Body of pancreas (tissue), 4 donors: ENCODE measurements at regions not wholly inside any gene's neighbourhood (a gene's known extent, or its start where the extent isn't known, plus 50 kb on each side); places are given as distances from the start of the nearest gene placed in this dataset.

Experiments used
- ATAC-seq: fragments of 150-250 bp; one replicate; pipeline ENCODE4 v1.9.1; 2016
- DNase-seq, 4 donors: peaks; one replicate each; pipeline ENCODE4 v3.0.0-alpha.2; 2019
- H3K27ac ChIP-seq, 4 donors: fragments of 200-600 bp; sonication (generic); 1 replicate in 3 of 4; 2 replicates in 1 of 4; pipeline versions ENCODE4 v1.5.1 to v1.6.1; 2016 to 2019; ENCODE audit warnings: mild to moderate bottlenecking in 1 of 4, mixed read lengths in 1 of 4, moderate library complexity in 1 of 4
- H3K27me3 ChIP-seq, 2 donors: fragments of 200-600 bp; sonication (generic); one replicate each; pipeline ENCODE4 v1.6.0; 2016; ENCODE audit warnings: mild to moderate bottlenecking in 1 of 2
- H3K36me3 ChIP-seq, 2 donors: fragments of 200-600 bp; sonication (generic); replicated peaks in 1 of 2; 2 replicates each; pipeline ENCODE4 v1.5.1; 2016; ENCODE audit warnings: low read depth in 2 of 2; ENCODE audit not compliant: insufficient read depth in 1 of 2
- H3K4me1 ChIP-seq: fragments of 200-600 bp; sonication (generic); one replicate; pipeline ENCODE4 v1.6.0; 2016
- H3K4me3 ChIP-seq, 2 donors: fragments of 200-600 bp; sonication (generic); 1 replicate in 1 of 2; 2 replicates in 1 of 2; pipeline ENCODE4 v1.5.1; 2016 to 2019
- H3K9me3 ChIP-seq, 3 donors: fragments of 200-600 bp; sonication (generic); 1 replicate in 2 of 3; 2 replicates in 1 of 3; pipeline ENCODE4 v1.5.1; 2016
- POLR2A ChIP-seq, 3 donors: fragments of 450-650 bp; IDR thresholded peaks; one replicate each; pipeline ENCODE4 v1.6.1; 2016; ENCODE audit warnings: antibody characterized with exemption in 3 of 3, mild to moderate bottlenecking in 2 of 3
- WGBS, 2 donors: methylation state at CpG; one replicate each; pipeline ENCODE4 v1.1.5; 2017; 5-methylcytosine and 5-hydroxymethylcytosine counted together
- intact Hi-C: fragments of 100-400 bp; cut with DNase I; formaldehyde crosslinking; loops from one replicate; pipeline ENCODE4 v1.15.1; 2023
- TF ChIP-seq, protein P1 (sequence below), 7 experiments: fragments of 450-650 bp in 4 of 7; fragments of 200-600 bp in 3 of 7; sonication (generic) in 3 of 7; IDR thresholded peaks; one replicate each; pipeline ENCODE4 v1.5.1; 2016 to 2019; ENCODE audit warnings: antibody characterized with exemption in 7 of 7

DNA sequence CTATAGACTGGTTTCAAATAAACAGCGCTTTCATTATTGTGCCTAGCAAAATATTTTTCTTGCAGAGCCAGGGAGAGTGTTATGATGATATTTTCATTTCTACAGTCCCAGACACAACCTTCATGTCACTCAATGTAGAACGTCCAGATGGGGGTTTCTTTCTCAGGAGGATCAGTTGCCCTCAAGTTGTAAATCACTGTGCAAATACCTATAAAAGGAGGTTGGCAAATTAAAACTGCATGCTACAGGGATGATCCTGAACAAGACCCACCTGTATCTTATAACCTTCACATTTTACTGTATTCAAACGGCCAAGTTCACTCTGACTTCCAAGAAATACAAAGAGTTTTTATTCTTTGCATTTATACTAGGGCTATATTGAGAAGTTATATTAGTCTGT is 486.0 kb downstream of the EDEM1 start:
- ATAC-seq, result no peak
- DNase-seq, result no peak
- no peak overlapping the region for H3K4me3 ChIP-seq
- H3K9me3 ChIP-seq, result no peaks in the 10 kb centered on the region
- intact Hi-C loops, result no loop called here
- H3K36me3 ChIP-seq, result no peaks in the 10 kb centered on the region
- no peak for TF ChIP-seq POLR2A (IDR thresholded peaks at IDR 0.05)
- TF ChIP-seq, protein P1, sequence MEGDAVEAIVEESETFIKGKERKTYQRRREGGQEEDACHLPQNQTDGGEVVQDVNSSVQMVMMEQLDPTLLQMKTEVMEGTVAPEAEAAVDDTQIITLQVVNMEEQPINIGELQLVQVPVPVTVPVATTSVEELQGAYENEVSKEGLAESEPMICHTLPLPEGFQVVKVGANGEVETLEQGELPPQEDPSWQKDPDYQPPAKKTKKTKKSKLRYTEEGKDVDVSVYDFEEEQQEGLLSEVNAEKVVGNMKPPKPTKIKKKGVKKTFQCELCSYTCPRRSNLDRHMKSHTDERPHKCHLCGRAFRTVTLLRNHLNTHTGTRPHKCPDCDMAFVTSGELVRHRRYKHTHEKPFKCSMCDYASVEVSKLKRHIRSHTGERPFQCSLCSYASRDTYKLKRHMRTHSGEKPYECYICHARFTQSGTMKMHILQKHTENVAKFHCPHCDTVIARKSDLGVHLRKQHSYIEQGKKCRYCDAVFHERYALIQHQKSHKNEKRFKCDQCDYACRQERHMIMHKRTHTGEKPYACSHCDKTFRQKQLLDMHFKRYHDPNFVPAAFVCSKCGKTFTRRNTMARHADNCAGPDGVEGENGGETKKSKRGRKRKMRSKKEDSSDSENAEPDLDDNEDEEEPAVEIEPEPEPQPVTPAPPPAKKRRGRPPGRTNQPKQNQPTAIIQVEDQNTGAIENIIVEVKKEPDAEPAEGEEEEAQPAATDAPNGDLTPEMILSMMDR (IDR thresholded peaks at IDR 0.05), result no peak
- no peaks in the 10 kb centered on the region for H3K4me1 ChIP-seq
- H3K27me3 ChIP-seq, result no peaks in the 10 kb centered on the region
- H3K27ac ChIP-seq, result no peak overlapping the region
- WGBS, 2 donors, result 69 to 86% methylated on average over 3 of the region's 3 CpGs

DNA sequence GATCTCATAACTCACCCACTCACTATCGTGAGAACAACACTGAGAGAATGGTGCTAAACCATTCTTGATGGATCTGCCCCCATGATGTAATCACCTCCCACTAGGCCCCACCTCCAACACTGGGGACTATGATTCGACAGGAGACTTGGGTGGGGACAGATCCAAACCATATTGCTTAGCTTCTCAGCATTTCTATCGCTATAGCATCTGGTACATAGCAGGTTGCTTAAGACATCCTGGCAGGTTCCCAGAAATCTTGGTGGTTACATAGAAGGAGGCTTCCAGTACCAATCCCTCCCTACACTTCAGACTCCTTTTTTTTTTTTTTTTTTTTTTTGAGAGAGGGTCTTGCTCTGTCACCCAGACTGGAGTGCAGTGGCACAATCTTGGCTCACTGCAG is 487.8 kb downstream of the EDEM1 start:
- Histone ChIP-seq H3K27me3 (no peaks in the 10 kb centered on the region), H3K4me1 (no peaks in the 10 kb centered on the region), H3K36me3 (no peaks in the 10 kb centered on the region), H3K4me3 (no peak overlapping the region), H3K9me3 (no peaks in the 10 kb centered on the region), H3K27ac (no peak overlapping the region)
- TF ChIP-seq, protein P1 (IDR thresholded peaks at IDR 0.05), result no peak
- TF ChIP-seq POLR2A (IDR thresholded peaks at IDR 0.05), result no peak
- 82 to 92% methylated on average over 3 of the region's 3 CpGs for WGBS, 2 donors
- no peak for DNase-seq
- no peak for ATAC-seq
- intact Hi-C loops, result no loop called here

DNA sequence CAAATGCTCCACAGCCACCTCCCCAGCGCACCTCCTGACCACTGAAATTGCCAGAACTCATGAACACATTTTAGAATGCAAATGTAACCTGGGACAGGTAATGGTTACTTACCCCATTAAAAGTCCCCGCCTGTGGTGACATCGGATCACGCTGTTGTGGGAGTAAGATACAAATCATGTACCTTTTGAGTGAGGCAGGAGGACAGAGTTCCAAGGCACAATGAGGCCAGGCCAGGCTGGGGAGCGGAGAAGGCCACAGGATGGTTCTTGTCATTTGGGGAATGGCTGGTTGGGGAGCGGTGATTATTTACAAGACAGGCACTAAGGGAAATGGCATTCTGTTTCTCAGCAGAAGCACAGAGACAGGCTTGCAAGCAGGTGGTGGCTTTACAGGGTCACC is 490.0 kb downstream of the EDEM1 start:
- DNase-seq (no peak), ATAC-seq (no peak)
- Histone ChIP-seq H3K36me3 (no peaks in the 10 kb centered on the region), H3K27ac (no peak overlapping the region), H3K4me1 (no peaks in the 10 kb centered on the region), H3K4me3 (no peak overlapping the region), H3K9me3 (no peaks in the 10 kb centered on the region), H3K27me3 (no peaks in the 10 kb centered on the region)
- no peak for TF ChIP-seq POLR2A (IDR thresholded peaks at IDR 0.05)
- TF ChIP-seq, protein P1 (IDR thresholded peaks at IDR 0.05), result no peak
- 78 to 89% methylated on average over 6 of the region's 6 CpGs for whole genome bisulfite sequencing, 2 donors
- intact Hi-C loops, result no loop called here

DNA sequence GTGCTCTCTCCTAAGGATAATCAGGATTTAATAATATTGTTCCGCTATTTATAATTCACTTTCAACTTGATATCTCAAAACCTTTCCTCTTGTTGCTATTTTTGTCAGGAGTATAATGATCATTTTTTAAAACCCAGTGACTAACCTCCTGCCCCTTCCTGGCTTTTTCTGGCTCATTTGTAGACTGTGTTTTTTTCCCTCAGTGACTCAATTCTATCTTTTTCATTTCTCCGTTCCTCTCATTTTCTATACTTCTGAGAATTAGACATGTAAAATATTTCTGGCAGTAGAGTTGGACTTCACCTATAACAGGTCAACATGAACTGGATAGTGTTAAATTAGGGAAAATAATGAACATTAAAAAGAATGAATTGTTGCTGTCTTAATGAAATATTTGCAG is 490.7 kb downstream of the EDEM1 start:
- Histone ChIP-seq H3K27me3 (no peaks in the 10 kb centered on the region), H3K4me3 (no peak overlapping the region), H3K9me3 (no peaks in the 10 kb centered on the region), H3K4me1 (no peaks in the 10 kb centered on the region), H3K27ac (no peak overlapping the region), H3K36me3 (no peaks in the 10 kb centered on the region)
- ATAC-seq (no peak), DNase-seq (no peak)
- intact Hi-C loops, result no loop called here
- WGBS, 2 donors, result 78 to 82% methylated on average over 2 of the region's 2 CpGs
- TF ChIP-seq, protein P1 (IDR thresholded peaks at IDR 0.05), result no peak
- TF ChIP-seq POLR2A (IDR thresholded peaks at IDR 0.05), result no peak

DNA sequence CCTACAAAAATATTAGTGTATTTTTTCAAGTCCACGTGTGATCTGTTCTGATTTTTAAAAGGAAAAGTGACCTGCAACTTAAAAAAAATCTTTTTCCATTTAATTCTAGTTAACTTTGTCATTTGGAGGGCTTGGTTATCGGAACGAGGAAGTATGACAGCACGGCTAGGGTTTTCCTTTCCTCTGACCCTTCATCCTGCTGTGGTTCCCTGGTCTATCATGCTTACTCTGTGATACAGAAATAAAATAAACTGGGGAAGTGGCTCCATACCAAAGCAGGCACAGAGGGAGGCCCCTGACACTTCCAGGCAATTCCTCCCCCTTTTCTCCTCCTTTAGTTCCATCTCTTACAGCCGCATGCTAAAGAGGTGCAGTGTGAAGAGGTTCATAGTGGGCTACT is 491.3 kb downstream of the EDEM1 start:
- no peak for TF ChIP-seq POLR2A (IDR thresholded peaks at IDR 0.05)
- TF ChIP-seq, protein P1 (IDR thresholded peaks at IDR 0.05), result no peak
- ATAC-seq (no peak), DNase-seq (no peak)
- WGBS, 2 donors, result 70 to 77% methylated on average over 5 of the region's 5 CpGs
- Histone ChIP-seq H3K4me3 (no peak overlapping the region), H3K4me1 (no peaks in the 10 kb centered on the region), H3K27ac (no peak overlapping the region), H3K27me3 (no peaks in the 10 kb centered on the region), H3K36me3 (no peaks in the 10 kb centered on the region), H3K9me3 (no peaks in the 10 kb centered on the region)
- intact Hi-C loops, result no loop called here
